ENCODE measurements at regions not wholly inside any gene's neighbourhood (a gene's known extent, or its start where the extent isn't known, plus 50 kb on each side); places are given as distances from the start of the nearest gene placed in this dataset.

DNA sequence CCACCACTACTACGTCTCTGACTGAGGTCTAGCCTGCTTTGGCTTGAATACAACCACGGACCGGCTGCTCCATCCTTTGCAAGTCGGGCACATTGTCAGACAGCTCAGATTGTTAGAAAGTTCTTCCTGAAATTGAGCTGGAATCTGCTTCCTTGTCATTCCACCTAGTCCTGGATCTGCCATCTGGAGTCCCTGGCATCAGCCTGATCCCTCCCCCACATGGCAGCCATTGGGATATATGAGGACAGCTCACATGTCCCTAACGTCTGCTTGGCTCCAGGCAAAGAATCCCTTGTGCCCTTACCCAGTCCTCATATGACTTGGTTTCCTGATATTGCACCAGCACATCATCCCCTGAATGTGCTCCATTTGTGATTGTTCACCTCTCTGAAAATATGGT is 56.3 kb upstream of the SYT6 start:
- no peak for TF ChIP-seq SP2 (IDR thresholded peaks at IDR 0.05; ENCODE audit: extremely low read depth, low read depth, low read length, poor library complexity, severe bottlenecking)
- TF ChIP-seq, protein P1, sequence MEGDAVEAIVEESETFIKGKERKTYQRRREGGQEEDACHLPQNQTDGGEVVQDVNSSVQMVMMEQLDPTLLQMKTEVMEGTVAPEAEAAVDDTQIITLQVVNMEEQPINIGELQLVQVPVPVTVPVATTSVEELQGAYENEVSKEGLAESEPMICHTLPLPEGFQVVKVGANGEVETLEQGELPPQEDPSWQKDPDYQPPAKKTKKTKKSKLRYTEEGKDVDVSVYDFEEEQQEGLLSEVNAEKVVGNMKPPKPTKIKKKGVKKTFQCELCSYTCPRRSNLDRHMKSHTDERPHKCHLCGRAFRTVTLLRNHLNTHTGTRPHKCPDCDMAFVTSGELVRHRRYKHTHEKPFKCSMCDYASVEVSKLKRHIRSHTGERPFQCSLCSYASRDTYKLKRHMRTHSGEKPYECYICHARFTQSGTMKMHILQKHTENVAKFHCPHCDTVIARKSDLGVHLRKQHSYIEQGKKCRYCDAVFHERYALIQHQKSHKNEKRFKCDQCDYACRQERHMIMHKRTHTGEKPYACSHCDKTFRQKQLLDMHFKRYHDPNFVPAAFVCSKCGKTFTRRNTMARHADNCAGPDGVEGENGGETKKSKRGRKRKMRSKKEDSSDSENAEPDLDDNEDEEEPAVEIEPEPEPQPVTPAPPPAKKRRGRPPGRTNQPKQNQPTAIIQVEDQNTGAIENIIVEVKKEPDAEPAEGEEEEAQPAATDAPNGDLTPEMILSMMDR (IDR thresholded peaks at IDR 0.05 in 2 of 3, conservative IDR thresholded peaks at IDR 0.05 in 1 of 3; ENCODE audit: insufficient read depth in 2 of 3, low read depth in 1 of 3, low read length in 3 of 3): no peak
- no peak for TF ChIP-seq CEBPG (CRISPR knock-in tag; IDR thresholded peaks at IDR 0.05)
- TF ChIP-seq CEBPG (tag; conservative IDR thresholded peaks at IDR 0.05 in 1 of 2, IDR thresholded peaks at IDR 0.05 in 1 of 2): no peak
- TF ChIP-seq, protein P2, sequence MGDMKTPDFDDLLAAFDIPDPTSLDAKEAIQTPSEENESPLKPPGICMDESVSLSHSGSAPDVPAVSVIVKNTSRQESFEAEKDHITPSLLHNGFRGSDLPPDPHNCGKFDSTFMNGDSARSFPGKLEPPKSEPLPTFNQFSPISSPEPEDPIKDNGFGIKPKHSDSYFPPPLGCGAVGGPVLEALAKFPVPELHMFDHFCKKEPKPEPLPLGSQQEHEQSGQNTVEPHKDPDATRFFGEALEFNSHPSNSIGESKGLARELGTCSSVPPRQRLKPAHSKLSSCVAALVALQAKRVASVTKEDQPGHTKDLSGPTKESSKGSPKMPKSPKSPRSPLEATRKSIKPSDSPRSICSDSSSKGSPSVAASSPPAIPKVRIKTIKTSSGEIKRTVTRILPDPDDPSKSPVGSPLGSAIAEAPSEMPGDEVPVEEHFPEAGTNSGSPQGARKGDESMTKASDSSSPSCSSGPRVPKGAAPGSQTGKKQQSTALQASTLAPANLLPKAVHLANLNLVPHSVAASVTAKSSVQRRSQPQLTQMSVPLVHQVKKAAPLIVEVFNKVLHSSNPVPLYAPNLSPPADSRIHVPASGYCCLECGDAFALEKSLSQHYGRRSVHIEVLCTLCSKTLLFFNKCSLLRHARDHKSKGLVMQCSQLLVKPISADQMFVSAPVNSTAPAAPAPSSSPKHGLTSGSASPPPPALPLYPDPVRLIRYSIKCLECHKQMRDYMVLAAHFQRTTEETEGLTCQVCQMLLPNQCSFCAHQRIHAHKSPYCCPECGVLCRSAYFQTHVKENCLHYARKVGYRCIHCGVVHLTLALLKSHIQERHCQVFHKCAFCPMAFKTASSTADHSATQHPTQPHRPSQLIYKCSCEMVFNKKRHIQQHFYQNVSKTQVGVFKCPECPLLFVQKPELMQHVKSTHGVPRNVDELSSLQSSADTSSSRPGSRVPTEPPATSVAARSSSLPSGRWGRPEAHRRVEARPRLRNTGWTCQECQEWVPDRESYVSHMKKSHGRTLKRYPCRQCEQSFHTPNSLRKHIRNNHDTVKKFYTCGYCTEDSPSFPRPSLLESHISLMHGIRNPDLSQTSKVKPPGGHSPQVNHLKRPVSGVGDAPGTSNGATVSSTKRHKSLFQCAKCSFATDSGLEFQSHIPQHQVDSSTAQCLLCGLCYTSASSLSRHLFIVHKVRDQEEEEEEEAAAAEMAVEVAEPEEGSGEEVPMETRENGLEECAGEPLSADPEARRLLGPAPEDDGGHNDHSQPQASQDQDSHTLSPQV (IDR thresholded peaks at IDR 0.05): no peak
- TF ChIP-seq ZNF586 (CRISPR knock-in tag; conservative IDR thresholded peaks at IDR 0.05): no peak
- no peak for TF ChIP-seq CREM (IDR thresholded peaks at IDR 0.05; ENCODE audit: low read depth)
- no peak for TF ChIP-seq DPF2 (IDR thresholded peaks at IDR 0.05)
- no peak for TF ChIP-seq NCOA1 (IDR thresholded peaks at IDR 0.05; ENCODE audit: low read depth)

Data from K562 (cell line).